ENCODE measurements at regions not wholly inside any gene's neighbourhood (a gene's known extent, or its start where the extent isn't known, plus 50 kb on each side); places are given as distances from the start of the nearest gene placed in this dataset.

- H3K9me2 ChIP-seq (replicated peaks; ENCODE audit: insufficient read depth, low read length): no peaks in the 10 kb centered on the region
- no peak overlapping the region for H3K9ac ChIP-seq (ENCODE audit: low read length)
- no peak overlapping the region for H3K4me3 ChIP-seq (ENCODE audit: low read length)
- H4K20me1 ChIP-seq (ENCODE audit: insufficient read depth, low read length): no peaks in the 10 kb centered on the region
- H3K36me3 ChIP-seq (replicated peaks; ENCODE audit: insufficient read depth, low read length): no peaks in the 10 kb centered on the region
- no peak overlapping the region for H3K4me2 ChIP-seq (ENCODE audit: low read depth, low read length)
- no peaks in the 10 kb centered on the region for H3K4me1 ChIP-seq (ENCODE audit: low read length)
- DNase-seq: no peak
- H3K79me2 ChIP-seq (ENCODE audit: low read length): no peaks in the 10 kb centered on the region
- no peaks in the 10 kb centered on the region for H3K27me3 ChIP-seq (replicated peaks; ENCODE audit: insufficient read depth, low read length)
- TF ChIP-seq CTCF (IDR thresholded peaks at IDR 0.05; ENCODE audit: low read length) (no peak), EZH2phosphoT487 (IDR thresholded peaks at IDR 0.05; ENCODE audit: low read length) (no peak), EZH2 (optimal IDR thresholded peaks at IDR 0.05; ENCODE audit: low read depth, low read length) (no peak)
- H3K9me3 ChIP-seq (replicated peaks; ENCODE audit: insufficient read depth, low read length): no peaks in the 10 kb centered on the region
- no peak overlapping the region for H3K27ac ChIP-seq (ENCODE audit: low read length)
- no peak overlapping the region for H2AFZ ChIP-seq (ENCODE audit: low read length)
- H3F3A ChIP-seq (ENCODE audit: insufficient read depth, low read length): no peaks in the 10 kb centered on the region
Observed at GRCh38 chr4:115675719-115676118, 562.3 kb upstream of the NDST4 start.

- TF ChIP-seq CTCF (IDR thresholded peaks at IDR 0.05; ENCODE audit: low read length) (no peak), EZH2 (optimal IDR thresholded peaks at IDR 0.05; ENCODE audit: low read depth, low read length) (no peak), EZH2phosphoT487 (IDR thresholded peaks at IDR 0.05; ENCODE audit: low read length) (no peak)
- no peak overlapping the region for H2AFZ ChIP-seq (ENCODE audit: low read length)
- no peaks in the 10 kb centered on the region for H4K20me1 ChIP-seq (ENCODE audit: insufficient read depth, low read length)
- no peak overlapping the region for H3K4me3 ChIP-seq (ENCODE audit: low read length)
- H3K27ac ChIP-seq (ENCODE audit: low read length): no peak overlapping the region
- no peaks in the 10 kb centered on the region for H3K36me3 ChIP-seq (replicated peaks; ENCODE audit: insufficient read depth, low read length)
- DNase-seq: no peak
- no peaks in the 10 kb centered on the region for H3K9me3 ChIP-seq (replicated peaks; ENCODE audit: insufficient read depth, low read length)
- H3K4me2 ChIP-seq (ENCODE audit: low read depth, low read length): no peak overlapping the region
- H3K9ac ChIP-seq (ENCODE audit: low read length): no peak overlapping the region
- no peaks in the 10 kb centered on the region for H3F3A ChIP-seq (ENCODE audit: insufficient read depth, low read length)
- no peaks in the 10 kb centered on the region for H3K4me1 ChIP-seq (ENCODE audit: low read length)
- no peaks in the 10 kb centered on the region for H3K79me2 ChIP-seq (ENCODE audit: low read length)
- no peaks in the 10 kb centered on the region for H3K27me3 ChIP-seq (replicated peaks; ENCODE audit: insufficient read depth, low read length)
- no peaks in the 10 kb centered on the region for H3K9me2 ChIP-seq (replicated peaks; ENCODE audit: insufficient read depth, low read length)
Observed at GRCh38 chr4:115674485-115674884, 561.1 kb upstream of the NDST4 start.

GRCh38 chr4:115671581-115671980, 558.2 kb upstream of the NDST4 start:
- Histone ChIP-seq H3K9ac (ENCODE audit: low read length) (no peak overlapping the region), H3F3A (ENCODE audit: insufficient read depth, low read length) (no peaks in the 10 kb centered on the region), H3K27ac (ENCODE audit: low read length) (no peak overlapping the region), H3K4me2 (ENCODE audit: low read depth, low read length) (no peak overlapping the region), H3K79me2 (ENCODE audit: low read length) (no peaks in the 10 kb centered on the region), H3K4me1 (ENCODE audit: low read length) (no peaks in the 10 kb centered on the region), H2AFZ (ENCODE audit: low read length) (no peak overlapping the region), H4K20me1 (ENCODE audit: insufficient read depth, low read length) (no peaks in the 10 kb centered on the region), H3K9me2 (replicated peaks; ENCODE audit: insufficient read depth, low read length) (no peaks in the 10 kb centered on the region), H3K27me3 (replicated peaks; ENCODE audit: insufficient read depth, low read length) (no peaks in the 10 kb centered on the region), H3K4me3 (ENCODE audit: low read length) (no peak overlapping the region), H3K36me3 (replicated peaks; ENCODE audit: insufficient read depth, low read length) (no peaks in the 10 kb centered on the region), H3K9me3 (replicated peaks; ENCODE audit: insufficient read depth, low read length) (no peaks in the 10 kb centered on the region)
- TF ChIP-seq CTCF (IDR thresholded peaks at IDR 0.05; ENCODE audit: low read length) (no peak), EZH2phosphoT487 (IDR thresholded peaks at IDR 0.05; ENCODE audit: low read length) (no peak), EZH2 (optimal IDR thresholded peaks at IDR 0.05; ENCODE audit: low read depth, low read length) (no peak)
- no peak for DNase-seq

All from MM.1S (cell line).